NCI-H69 (cell line): ENCODE measurements at regions not wholly inside any gene's neighbourhood (a gene's known extent, or its start where the extent isn't known, plus 50 kb on each side); places are given as distances from the start of the nearest gene placed in this dataset.
A peak's percentile ranks its signal among the peaks of the same experiment; 100 is the strongest.

Experiments used
- DNase-seq: peaks from one replicate; lab custom pipeline; 2025; lab: John Stamatoyannopoulos, UW

DNA sequence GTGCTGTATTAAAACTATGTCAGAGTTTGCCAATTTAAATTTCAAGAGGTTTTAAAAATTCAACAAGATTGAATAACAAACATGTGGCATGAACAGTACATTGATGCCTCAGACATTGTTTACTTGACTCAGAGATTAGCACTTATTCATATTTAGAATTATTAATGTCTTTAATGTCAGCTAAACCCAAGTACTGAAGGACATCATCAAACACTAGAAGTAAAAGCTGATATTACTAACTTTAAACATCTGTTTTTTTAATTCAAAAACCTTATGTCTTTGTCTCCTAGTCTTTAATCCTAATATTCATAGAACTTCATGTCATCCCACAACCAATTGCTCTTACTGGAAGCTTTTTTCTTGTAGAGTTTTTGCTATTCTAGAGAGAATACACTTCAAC is 406.2 kb upstream of the PCDH7 start:
- no peak for DNase-seq

GRCh38 chr4:30330894-30331652 is 389.1 kb upstream of the PCDH7 start:
- DNase-seq: peak; percentile 0

DNA sequence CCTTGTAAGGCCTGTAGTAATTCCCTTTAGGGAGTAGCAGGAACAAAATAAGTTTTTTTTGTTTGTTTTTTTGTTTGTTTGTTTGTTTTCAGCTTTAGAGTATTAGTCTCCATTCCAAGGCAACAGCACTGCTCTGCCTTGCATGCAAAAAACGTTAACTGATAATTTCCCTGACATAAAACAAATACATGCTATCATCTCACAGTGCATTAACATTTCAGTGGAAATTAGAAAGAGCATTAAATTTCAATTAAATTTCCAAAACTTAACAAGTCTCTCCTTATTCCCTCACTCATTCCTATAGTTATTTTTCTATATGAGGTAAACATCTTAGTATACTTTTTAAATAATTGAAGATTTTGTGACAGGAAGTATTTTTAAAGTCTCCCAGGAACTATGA is 378.4 kb upstream of the PCDH7 start:
- no peak for DNase-seq

- no peak for DNase-seq
These were observed 369.9 kb upstream of the PCDH7 start for GRCh38 chr4:30350288-30350687.

DNA sequence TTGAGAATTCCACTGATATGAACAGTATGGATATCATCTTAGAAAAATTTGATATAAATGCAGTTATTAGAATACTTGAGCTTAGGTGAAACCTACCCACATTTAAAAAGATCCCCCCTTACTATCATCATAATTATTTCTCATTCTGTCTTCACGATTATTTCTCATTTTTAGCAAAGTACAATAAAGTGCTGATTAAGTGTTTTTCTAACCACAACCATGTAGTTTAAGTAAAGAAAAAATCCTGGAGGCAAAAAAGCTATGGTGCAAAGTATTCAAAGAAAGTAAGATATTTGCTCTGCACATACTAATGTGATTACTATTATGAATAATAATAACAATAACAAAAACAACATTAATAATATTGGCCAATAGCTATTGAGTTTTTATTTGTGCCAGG is 365.6 kb upstream of the PCDH7 start:
- no peak for DNase-seq

DNA sequence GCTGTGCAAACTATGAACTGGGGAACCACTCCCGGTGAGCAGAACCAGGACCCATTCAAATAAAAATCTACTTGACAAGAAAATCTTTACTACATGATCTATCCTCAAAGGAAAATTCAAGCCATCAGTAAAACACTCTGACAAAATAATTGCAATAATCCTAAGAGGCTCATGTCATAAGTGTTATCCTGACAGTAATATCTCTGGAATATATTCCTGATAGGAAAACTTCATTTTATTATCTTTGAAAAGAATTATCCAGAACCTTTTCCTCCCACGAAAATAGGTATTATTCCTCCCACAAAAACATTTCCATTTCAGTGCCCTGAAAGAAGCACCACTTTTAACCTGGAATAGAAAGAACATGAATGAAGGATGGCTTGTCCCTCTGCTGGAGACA is 357.7 kb upstream of the PCDH7 start:
- no peak for DNase-seq

DNA sequence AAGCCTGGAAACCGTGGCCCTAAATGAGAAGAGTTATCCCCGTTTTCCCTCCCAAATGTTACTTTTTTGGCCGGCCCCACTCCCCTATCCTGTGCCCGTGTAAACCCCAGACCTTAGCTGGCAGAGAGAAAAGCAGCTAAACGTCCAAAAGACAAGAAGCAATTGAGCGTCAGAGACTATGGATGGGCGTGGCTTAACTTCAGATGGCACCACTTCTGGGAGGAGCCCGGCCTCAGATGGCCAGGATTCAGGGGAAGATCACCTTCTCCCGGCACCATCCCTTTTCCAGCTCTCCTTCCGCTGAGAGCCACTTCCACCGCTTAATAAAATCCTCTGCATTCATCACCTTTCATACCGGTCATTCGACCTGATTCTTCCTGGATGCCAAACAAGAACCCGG is 350.1 kb upstream of the PCDH7 start:
- DNase-seq: no peak

- peak; percentile 52 for DNase-seq
These were observed 339.7 kb upstream of the PCDH7 start for GRCh38 chr4:30380404-30380998.

DNA sequence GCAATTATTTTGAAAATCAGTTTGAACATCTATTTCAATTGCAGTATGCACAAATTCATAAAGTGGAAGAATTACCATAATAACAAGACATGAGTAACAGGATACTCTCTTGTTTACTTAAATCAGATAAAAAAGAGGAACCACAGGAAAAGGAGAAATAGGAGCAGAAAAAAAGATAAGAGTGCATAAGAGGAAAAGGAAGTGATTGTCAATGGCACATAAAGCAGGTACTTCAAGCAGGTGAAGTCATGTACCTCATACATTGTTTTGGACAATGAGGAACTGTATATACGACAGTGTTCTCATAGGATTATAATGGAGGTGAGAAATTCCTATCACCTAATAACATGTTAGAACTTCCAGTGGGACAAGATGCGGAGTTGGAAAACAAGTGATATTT is 334.5 kb upstream of the PCDH7 start:
- DNase-seq: no peak

DNA sequence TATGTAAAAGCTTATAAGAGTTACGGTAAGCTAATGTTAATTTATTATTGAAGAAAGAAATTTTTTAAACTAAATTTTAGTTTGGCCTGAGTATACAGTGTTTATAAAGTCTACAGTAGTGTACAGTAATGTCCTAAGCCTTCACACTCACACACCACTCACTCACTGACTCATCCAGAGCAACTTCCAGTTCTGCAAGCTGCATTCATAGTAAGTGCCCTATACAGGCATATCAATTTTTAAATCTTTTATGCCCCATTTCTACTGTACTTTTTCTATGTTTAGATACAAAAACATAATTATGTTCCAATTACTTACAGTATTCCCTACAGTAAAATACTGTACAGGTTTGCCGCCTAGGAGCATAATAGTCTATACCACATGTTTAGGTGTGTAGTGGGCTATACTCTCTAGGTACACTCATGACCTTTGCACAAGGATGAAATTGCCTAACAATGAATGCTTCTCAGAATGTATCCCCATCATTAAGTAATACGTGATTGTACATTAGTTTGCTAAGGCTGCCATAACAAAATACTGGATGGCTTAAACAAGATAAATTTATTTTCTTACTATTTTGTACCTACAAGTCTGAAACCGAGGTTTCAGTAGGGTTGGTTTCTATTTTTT is 333.8 kb upstream of the PCDH7 start:
- no peak for DNase-seq

- no peak for DNase-seq
These were observed 324.3 kb upstream of the PCDH7 start for GRCh38 chr4:30395902-30396301.

GRCh38 chr4:30396772-30397475 is 323.2 kb upstream of the PCDH7 start:
- DNase-seq: no peak

DNA sequence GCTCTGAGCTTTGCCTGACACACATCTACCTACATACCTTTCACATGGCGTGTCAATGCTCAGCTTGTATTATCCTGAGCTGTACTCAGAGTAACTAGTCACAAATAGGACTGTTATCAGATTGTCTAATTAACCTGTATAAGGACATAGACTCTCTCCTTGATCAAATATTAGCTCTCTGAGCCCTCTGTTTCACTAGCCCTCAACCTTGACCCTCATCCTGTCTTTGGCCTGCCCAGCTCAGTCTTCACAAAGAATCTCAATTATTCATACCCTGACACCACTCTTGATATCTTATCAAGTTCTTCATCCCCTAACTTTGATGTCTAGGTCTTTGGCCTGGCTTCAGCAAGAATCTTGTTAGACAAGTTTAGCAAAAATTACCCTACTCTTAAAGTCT is 320.7 kb upstream of the PCDH7 start:
- no peak for DNase-seq

DNA sequence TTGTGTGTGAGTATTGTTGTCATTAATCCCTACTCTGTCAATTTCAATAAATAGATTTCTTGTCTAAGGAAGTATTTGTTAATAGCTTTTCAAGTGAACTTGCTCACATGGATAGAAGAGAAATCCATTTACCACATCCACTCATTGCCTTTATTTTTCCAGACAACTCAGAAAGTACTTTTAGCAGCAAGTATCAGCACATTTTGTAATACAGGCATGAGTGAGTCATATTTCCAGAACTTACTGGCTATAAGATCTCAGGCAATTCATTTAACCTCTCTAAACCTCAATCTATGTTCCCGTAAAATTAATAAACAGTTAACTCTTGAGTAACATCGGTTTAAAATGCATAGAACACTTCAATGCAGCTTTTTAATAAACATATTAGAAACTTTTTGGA is 317.9 kb upstream of the PCDH7 start:
- no peak for DNase-seq

DNA sequence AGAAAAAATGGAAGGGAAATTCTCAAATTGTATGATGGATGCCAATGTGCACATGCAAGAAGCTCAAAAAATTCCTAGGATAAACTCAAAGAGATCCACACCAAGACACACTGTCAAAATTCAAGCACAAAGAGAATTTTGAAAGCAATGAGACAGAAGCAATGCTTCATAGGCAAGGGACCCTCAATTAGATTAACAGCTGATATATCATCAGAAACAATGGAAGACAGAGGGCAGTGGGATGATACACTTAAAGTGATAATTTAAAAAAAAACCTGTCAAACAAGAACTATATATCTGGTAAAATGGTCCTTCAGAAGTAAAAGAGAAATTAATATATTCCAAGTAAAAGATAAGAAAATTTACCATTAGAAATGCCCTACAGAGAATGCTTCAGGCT is 306.3 kb upstream of the PCDH7 start:
- no peak for DNase-seq

DNA sequence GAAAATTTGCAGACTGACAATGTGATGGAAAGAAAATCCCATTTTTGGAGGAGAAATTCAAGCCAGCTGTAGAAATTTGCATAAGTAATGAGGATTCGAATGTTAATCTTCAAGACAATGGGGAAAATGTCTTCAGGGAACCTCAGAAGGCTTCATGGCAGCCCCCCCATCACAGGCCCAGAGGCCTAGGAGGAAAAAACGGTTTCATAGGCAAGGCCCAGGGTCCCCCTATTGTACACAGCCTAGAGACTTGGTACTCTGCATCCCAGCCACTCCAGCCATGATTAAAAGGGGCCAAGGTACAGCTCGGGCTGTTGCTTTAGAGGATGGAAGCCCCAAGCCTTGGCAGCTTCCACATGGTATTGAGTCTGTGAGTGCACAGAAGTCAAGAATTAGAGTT is 303.6 kb upstream of the PCDH7 start:
- no peak for DNase-seq

DNA sequence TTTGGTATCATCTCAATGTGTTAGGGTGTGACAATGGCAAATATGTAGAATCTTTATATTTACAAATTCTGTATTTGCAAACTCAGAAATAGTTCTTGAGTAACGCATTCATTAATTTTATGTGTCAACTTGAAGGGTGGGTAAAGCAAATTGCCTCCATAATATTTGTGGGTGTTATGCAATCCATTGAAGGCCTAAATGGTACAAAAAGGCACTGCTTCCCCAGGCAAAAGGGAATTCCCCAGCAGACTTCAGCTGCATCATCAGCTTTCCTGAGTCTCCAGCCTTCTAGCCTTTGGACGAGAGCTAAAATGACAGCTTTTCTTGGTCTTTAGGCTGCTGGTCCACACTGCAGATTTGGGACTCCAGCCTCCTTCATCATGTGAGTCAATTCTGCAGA is 292.2 kb upstream of the PCDH7 start:
- no peak for DNase-seq

- DNase-seq: no peak
These were observed 290.1 kb upstream of the PCDH7 start for GRCh38 chr4:30429813-30430761.

DNA sequence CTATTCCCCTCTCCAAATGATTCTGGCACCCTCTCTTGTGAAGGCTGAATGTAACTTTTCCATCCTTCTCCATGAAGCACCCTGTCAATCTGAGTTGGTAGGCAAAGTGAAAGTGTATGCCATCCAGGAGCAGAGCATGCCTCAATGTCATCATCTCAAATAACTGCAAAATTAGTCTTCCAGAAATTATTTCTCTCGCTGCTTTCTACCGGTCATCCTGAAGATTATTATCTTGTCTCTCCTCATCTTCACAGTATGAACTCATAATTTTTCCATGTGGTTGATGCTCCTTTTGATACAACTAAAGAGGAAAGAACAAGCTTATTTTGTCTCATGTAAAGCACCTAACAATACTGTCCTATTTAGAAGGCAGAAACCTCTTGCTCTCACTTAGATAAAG is 285.5 kb upstream of the PCDH7 start:
- no peak for DNase-seq

DNA sequence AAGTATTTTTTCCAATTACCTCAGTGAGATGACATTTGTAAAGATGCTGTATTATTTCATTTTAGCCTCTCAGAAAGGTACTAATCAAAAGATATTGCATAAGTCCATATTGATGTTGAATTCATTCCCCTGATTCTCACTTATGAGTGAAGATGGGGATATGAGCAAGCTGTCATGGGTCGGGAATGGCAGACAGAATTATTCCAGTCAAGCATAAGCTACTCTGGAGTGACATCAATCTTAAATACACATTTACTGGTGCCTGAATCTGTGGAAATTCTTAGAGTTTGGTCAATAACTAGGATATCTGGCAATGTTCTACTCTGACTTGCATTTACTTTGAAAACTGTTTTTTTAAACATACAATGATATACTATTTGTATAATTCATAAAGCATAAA is 283.8 kb upstream of the PCDH7 start:
- no peak for DNase-seq

- no peak for DNase-seq
These were observed 282.9 kb upstream of the PCDH7 start for GRCh38 chr4:30437316-30437715.

DNA sequence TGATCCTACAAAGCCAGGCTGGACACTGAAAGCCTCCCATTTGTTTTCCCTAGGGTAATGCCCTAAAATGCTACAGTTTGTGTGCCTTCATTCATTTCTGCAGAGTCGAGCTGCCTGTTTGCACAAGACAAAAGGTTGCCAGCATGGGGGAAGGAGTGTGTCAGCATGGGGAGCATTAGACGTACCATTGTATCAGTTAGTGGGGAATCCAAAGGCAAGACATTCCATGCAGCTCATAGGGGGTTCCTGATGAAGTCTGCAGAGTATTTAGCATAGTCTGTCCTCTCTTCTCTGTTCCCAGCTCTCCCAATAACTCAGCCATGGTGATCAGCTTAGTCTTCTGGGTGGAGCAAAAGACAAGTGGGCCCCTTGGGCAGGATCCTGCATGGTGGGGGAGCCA is 276.9 kb upstream of the PCDH7 start:
- peak; percentile 46 for DNase-seq
